ENCODE measurements at regions not wholly inside any gene's neighbourhood (a gene's known extent, or its start where the extent isn't known, plus 50 kb on each side); places are given as distances from the start of the nearest gene placed in this dataset.

GRCh38 chr16:86224629-86225028, 285.7 kb upstream of the FOXF1 start:
- no peak for TF ChIP-seq CTCF (conservative IDR thresholded peaks at IDR 0.05)
- no peak for TF ChIP-seq EZH2 (IDR thresholded peaks at IDR 0.05; ENCODE audit: low read depth)

Measured in PC-9 (cell line).